GM03348 (cell line): ENCODE measurements at regions not wholly inside any gene's neighbourhood (a gene's known extent, or its start where the extent isn't known, plus 50 kb on each side); places are given as distances from the start of the nearest gene placed in this dataset.
"Not testable (repeated sequence)": the region's sequence is repeated elsewhere in the genome, so short reads cannot be mapped to it uniquely, and the experiment has no call there.

ENCODE experiments used
- DNase-seq: peaks from one replicate; pipeline ENCODE4 v3.0.0; 2012; ENCODE audit warnings: low spot score

DNA sequence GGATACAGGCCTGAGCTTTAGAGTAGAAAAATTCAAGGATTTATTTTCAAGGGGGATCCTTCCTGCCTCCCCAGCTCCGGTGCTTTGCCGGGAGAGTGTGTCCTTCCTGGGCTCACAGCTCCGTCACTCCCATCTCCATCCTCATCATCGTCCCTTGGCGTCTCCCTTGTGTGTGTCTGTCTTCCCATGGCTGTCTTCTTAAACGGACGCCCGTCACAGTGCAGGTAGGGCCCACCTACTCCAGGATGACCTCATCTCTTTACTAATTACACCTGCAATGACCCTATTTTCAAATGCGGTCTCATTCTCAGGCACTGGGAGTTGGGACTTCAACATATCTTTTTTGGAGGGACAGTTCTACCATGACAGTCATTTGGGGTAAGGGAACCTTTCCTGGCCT lies 320.3 kb upstream of the C1orf174 start:
- no peak for DNase-seq

DNA sequence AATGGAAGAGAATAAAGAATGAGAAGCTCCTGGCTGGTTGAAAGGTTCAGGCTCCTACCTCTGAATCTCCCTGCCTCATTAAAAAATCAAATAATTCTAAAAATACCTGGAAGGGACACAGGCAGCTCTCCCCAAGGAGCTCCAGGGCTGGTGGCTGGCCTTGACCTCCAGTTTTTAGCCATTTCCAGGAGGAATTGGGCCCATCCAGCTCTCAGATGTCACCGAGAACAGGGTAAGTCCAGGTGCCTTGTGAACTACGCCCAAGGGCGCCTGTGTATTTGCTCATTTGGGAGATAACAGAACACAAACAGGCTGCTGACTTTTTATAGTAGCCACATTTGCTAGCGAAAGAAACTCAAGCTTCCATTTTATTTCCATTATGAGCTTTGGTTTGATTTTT lies 321.0 kb upstream of the C1orf174 start:
- DNase-seq = no peak

GRCh38 chr1:4224684-4225467 lies 324.8 kb upstream of the C1orf174 start:
- no peak for DNase-seq

DNA sequence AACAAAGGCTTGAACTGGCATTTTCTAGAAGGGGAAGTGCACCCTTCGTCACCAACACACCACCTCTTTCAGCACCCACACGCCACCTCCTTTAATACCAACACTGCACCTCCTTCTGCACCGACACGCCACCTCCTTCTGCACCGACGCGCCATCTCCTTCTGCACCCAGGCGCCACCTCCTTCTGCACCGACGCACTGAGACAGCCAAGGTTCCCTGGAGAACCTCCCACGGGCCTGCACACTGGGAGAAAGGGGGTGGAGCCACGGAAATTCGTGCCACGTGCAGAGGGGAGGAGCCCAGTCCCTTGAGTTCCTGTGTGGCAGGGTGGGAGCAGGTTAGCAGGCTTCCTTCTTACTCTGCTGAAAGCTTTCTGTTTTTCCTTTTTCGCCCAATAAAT lies 327.9 kb upstream of the C1orf174 start:
- DNase-seq = no peak

GRCh38 chr1:4253935-4254334 lies 353.9 kb upstream of the C1orf174 start:
- no peak for DNase-seq

DNA sequence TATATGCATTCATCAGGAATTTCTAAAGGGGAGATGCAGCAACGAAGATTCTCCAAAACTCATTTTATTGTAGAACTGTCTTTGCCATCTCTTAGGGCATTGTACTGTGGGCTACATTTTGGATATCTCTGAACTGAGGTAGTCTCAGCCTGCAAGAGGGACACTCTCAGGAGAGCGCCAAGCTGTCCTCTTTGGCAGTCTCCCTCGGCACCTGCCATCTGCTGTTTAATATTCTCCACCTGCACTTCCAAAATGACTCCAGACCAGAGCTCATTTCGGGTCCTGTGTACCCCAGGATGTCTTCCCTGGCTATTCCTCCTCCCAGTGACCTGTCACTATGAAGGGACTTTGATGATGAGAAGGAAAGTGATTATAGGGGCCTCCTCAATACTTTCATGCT lies 356.3 kb upstream of the C1orf174 start:
- no peak for DNase-seq

GRCh38 chr1:4258146-4258777 lies 358.2 kb upstream of the C1orf174 start:
- not testable (repeated sequence) for DNase-seq

GRCh38 chr1:4261327-4261726 lies 361.3 kb upstream of the C1orf174 start:
- no peak for DNase-seq

- DNase-seq = no peak
Measured at GRCh38 chr1:4262665-4263064, 362.6 kb upstream of the C1orf174 start.

- DNase-seq = no peak
Measured at GRCh38 chr1:4263699-4264098, 363.6 kb upstream of the C1orf174 start.

DNA sequence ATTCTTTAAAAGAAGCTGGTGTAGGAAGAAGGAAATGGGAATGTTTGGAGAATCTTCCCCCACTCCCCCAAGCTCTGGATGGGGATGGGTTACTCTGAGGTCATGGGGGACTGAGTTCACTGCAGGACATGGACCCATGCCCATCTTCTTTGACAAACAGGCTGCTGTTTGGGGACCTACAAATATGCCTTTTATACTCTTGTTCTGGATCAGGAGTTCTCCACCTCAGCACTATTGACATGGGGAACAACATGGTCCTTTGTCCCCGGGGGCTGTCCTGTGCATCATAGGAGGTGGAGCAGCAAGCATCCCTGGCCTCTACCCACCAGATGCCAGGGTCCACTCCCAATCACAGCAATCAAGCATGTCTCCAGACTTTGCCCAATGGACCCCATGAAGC lies 365.8 kb upstream of the C1orf174 start:
- DNase-seq = no peak

DNA sequence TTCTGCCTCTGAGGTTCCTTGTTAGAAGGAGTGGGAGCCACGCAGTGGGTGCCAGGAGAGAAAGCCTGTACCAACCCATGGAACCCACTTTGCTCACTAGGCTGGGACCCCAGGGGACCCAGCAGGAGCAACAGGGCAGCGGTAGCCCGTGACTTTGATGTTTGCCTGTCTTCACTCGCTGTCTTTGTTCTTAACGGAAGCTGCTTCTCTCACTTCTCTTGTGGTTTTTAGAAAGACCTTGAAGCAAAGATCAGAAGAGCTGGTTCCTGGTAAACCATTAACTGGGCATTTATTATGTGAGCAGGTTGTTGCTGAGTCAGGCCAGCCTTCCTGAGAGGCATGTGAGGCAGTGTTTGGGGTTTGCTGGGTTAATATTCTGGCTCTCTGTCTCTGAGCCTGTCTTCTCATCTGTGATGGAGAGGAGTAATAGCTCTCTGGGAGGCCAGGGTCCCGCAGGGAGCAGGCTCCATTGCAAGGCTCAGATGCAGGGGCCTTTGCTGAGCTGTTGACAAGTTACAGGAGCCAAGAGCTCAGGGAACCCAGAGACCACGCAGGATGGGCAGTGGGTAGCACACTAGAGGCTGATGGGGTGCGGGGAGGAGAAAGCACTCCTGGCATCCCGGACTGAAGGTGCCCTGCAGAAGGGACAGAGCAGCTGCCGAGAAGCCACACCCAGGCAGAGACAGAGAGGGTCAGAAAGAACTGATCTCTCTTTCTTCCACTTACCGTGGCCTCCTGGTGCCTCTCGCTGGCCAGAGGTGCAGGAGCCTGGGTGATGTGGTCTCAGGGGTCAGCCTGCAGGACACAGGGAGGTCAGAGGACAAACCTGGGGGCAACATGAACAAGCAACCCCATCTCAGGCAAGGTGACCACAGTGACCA lies 367.5 kb upstream of the C1orf174 start:
- DNase-seq = no peak

DNA sequence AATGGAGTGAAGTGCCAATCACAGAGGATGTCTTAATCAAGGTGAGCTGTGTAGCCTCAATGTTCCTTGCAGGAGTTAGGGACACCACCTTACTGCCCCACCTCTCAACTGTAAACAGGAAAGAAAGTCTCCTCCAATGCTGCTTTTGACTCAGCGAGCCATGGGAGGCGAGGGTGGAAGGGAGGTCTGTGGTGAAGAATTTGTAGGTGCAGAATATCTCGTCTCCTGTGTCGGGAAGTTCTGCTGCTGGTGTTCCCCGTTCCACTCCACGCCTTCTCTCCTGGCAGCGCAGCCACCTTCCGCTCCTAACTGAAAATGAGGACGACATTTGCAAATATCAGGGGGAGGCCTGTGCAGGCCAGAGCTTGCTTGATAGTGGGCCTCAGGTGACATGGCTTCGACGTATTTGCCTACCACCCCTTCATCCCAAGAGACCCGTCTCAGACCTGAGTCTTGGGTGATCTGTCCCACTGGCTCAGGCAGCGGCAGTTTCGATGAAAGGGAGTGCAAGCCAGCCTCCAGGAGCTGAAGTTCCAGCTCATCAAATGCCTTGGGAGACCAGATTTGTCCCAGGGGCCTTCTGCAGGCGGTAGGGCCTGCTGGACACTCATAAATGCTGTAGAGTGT lies 368.3 kb upstream of the C1orf174 start:
- DNase-seq = no peak

GRCh38 chr1:4268889-4269284 lies 368.8 kb upstream of the C1orf174 start:
- no peak for DNase-seq

- DNase-seq = no peak
Measured at GRCh38 chr1:4269330-4269729, 369.3 kb upstream of the C1orf174 start.

- DNase-seq = no peak
Measured at GRCh38 chr1:4269952-4270570, 370.0 kb upstream of the C1orf174 start.

DNA sequence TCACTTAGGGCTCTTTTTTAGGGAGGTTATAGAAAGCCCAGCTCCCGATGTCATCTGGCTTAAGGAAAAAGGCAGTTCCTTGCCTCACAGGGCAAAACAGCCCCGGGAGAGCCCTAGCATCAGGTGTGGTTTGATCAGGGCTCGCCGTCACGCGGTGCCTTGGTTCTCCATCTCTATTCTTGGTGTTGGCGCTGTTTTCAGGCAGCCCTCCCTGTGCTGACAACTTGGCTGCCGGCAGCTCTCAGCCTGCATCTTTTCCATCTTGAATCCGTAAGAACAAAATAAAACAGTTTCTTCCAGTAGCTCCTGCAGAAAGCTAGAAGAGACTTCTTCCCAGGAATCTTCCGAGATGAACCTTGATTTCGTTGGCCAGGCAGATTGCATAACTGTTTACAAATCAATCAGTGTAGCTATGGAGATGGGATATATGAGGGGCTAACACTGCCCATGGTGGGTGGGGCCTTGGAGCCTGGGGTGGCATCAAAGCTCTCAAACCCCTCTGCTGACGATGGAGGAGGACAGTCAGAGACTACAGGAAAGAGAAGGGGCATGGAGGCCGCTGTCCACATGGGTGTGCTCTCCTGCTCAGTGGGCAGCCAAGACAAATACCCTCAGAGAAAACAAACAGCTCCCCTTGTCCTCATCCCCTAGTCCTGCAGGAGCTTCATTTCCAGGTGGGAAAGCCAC lies 370.7 kb upstream of the C1orf174 start:
- DNase-seq = no peak

DNA sequence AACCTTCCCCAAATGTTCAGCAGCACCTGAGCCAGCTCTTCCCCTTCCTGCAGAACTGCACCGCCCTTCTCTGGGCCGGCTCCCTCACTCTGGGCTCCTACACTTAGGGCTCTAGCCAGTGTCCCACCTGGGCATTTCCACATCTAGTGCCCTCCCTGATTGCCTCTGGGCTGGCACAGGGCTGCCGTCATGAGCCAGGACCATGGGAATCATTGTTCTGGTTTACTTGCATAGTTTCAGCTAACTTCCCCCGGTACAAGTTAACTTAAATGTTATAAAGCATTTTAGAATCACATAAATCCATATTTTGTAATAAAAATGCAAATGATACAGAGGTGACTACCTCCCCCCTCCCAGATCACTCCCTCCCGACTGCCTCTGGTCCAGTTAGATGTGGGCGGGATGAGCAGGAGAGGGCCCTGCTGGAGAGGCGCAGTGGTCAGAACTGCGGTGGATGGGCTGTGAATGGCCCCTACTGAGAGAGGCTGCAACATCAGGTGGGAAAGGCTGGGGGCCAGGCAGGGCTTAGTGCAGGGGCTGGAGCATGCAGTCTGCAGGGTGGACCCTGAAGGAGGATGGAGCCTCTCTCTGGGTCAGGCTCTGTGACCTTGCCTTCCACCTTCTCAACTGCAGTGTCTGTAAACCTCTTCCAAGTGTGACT lies 371.4 kb upstream of the C1orf174 start:
- no peak for DNase-seq

DNA sequence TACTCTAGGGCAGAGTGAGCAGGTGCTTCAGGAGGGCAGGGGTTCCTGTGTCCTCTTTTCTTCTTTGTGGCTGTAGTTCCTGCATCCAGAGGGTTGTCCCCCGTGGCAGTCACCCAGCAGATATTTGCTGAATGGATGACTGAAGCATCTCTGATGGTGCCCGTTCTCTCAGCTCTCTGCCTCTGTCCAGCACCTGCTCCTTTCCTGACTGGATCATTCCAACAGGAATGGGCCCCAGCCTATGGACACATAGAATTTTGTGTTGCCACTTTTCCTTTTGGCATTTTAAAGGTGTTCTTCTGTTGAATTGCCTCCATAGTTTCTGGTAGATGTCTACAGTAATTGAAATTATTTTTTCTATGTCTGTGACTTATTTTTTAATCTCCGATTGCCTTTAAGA lies 372.5 kb upstream of the C1orf174 start:
- no peak for DNase-seq

DNA sequence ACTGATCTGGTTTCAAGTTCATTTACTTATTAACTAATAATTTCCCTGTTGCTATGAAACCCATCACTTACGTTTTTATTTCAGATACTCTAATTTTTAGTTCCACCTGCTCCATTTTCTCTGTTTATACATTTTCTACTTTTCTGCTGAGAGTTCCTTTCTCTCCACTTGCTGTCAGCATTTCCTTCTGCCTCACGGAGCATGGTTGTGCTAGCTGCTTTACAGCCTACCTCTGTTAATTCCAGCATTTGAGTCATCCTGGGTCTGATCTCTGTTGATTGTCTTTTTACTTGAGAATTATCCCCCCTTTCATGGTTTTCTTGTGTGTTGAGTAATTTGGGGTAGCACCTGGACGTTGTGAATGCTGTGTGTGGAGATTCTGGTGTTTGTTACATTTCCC lies 373.2 kb upstream of the C1orf174 start:
- no peak for DNase-seq

DNA sequence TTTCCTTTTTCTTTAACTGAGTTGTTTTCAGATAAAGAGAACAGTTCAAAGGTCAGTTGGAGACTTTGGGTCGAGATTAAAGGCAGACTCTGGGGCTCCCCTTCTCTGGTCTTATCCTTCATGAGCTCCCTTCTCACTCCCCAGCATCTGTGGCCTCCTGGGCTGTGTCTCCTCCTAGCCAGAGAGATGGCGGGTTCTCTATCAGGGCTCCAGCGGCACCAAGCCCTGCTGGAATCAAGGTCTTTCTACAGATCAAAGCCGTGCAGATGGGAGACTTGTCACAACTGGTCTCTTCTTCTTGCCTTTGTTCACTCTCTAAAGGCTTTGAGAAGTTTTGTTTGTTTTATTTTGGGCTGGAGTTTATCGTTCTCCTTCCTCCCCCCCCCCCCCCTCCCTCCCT lies 373.7 kb upstream of the C1orf174 start:
- no peak for DNase-seq
